IgD-negative memory B cell (primary cell): ENCODE measurements at regions not wholly inside any gene's neighbourhood (a gene's known extent, or its start where the extent isn't known, plus 50 kb on each side); places are given as distances from the start of the nearest gene placed in this dataset.

ENCODE experiments used
- H3K27ac Mint-ChIP-seq, 3 donors: one replicate each; pipeline ENCODE4 v1.8.0; 2020 to 2022; ENCODE audit warnings: mild to moderate bottlenecking in 3 of 3, mixed read lengths in 3 of 3, moderate library complexity in 1 of 3
- H3K27me3 Mint-ChIP-seq: one replicate; pipeline ENCODE4 v1.8.0; 2021; ENCODE audit warnings: mixed read lengths
- H3K36me3 Mint-ChIP-seq: one replicate; pipeline ENCODE4 v1.8.0; 2020; ENCODE audit warnings: mild to moderate bottlenecking, mixed read lengths
- H3K4me1 Mint-ChIP-seq, 3 donors: one replicate each; pipeline ENCODE4 v1.8.0; 2020 to 2022; ENCODE audit warnings: mixed read lengths in 3 of 3, mild to moderate bottlenecking in 1 of 3
- H3K4me3 Mint-ChIP-seq, 4 donors: one replicate each; pipeline ENCODE4 v1.8.0; 2020 to 2022; ENCODE audit warnings: mild to moderate bottlenecking in 4 of 4, mixed read lengths in 4 of 4, moderate library complexity in 3 of 4
- H3K9me3 Mint-ChIP-seq, 3 donors: one replicate each; pipeline ENCODE4 v1.8.0; 2020 to 2021; ENCODE audit warnings: mixed read lengths in 3 of 3, mild to moderate bottlenecking in 1 of 3

DNA sequence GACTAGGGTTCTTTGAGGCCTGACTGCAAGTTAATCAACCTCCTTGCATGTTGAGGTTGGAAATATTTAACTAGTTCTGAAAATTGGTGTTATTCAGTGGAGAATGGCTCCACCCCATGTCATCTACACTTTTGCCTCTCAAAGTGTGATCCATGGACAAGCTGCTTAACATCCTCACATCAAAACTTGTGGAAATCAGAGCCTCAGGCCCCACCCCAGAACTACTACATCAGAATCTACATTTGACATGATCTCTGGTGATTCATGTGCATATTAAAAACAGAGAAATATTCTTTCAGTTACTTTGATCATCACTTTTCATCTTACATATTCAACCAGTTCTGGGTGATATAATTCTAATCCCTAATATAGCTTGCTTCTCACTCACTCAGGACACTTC lies 632.9 kb downstream of the ARL4A start:
- Mint-ChIP-seq H3K4me3 (no peak overlapping the region), H3K4me1 (no peaks in the 10 kb centered on the region), H3K27me3 (no peaks in the 10 kb centered on the region), H3K9me3 (peaks cover 0 to 1% (median 0%) of the 10 kb centered on the region in 3 donors), H3K36me3 (no peaks in the 10 kb centered on the region), H3K27ac (no peak overlapping the region)

DNA sequence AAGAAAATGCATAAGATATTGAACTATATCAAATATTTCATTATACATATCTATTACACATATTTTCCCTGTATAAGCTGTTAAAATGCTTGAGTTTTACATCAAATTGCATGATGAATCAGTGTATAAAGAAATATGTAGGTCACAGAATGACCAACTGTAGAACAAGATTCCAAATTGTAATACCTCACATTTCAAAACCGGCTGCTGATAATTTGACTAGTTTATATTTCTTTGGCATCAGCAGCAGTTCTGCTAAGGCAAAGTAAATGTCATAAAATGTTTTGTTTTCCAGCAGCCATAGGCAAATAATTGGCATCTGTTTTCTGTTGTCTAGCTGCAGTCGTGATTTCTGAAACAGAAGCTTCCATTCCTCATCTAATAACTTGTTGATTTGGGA lies 633.9 kb downstream of the ARL4A start:
- Mint-ChIP-seq H3K27ac (no peak overlapping the region), H3K36me3 (no peaks in the 10 kb centered on the region)

DNA sequence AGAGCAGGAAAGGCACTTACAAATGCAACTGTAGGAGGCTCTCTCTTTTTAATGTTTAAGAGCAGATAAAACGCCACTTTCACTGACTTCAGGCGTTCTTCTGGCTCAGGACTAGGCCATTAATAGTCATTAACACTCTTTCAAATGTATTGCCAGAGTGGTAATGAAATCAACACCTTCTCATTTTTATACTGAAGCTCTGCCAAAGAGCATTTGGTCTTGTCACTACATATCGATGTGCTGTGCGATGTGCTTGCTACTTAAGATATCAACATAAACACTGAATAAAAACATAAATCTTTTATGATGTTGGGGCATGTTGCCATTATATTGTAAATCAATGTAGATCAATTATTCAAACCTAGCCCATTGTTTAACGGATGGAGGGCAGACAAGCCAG lies 634.7 kb downstream of the ARL4A start:
- peaks cover 0 to 10% (median 0%) of the 10 kb centered on the region in 3 donors for H3K9me3 Mint-ChIP-seq
- H3K4me3 Mint-ChIP-seq, result no peak overlapping the region
- no peaks in the 10 kb centered on the region for H3K27me3 Mint-ChIP-seq
- H3K4me1 Mint-ChIP-seq, result no peaks in the 10 kb centered on the region
- no peak overlapping the region for H3K27ac Mint-ChIP-seq
- no peaks in the 10 kb centered on the region for H3K36me3 Mint-ChIP-seq

More for the DNA sequence above, 633.9 kb downstream of the ARL4A start:
- Mint-ChIP-seq H3K9me3 (peaks cover 0 to 4% (median 0%) of the 10 kb centered on the region in 3 donors), H3K4me3 (no peak overlapping the region), H3K27me3 (no peaks in the 10 kb centered on the region), H3K4me1 (no peaks in the 10 kb centered on the region)

DNA sequence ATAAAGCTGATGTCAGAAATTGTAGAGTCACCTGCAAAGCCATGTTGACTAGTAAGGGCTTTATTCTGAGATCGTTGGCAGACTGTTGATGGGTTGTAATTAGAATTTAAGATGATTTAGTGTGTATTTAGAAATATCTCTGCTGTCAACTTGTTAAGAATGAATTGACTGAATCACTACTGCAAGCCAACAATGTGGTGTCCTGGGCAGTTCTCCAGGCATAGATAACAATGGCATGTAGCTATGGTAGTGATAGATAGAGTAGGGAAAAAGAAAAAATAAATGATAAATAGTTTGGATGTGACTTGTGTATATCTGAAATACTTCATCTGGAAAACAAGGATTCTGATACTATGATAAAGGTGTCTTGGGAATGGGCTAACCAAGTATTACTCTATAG lies 640.2 kb downstream of the ARL4A start:
- Mint-ChIP-seq H3K36me3 (no peaks in the 10 kb centered on the region), H3K27me3 (no peaks in the 10 kb centered on the region), H3K9me3 (peaks cover 0 to 10% (median 0%) of the 10 kb centered on the region in 3 donors), H3K4me3 (no peak overlapping the region), H3K27ac (no peak overlapping the region), H3K4me1 (no peaks in the 10 kb centered on the region)

DNA sequence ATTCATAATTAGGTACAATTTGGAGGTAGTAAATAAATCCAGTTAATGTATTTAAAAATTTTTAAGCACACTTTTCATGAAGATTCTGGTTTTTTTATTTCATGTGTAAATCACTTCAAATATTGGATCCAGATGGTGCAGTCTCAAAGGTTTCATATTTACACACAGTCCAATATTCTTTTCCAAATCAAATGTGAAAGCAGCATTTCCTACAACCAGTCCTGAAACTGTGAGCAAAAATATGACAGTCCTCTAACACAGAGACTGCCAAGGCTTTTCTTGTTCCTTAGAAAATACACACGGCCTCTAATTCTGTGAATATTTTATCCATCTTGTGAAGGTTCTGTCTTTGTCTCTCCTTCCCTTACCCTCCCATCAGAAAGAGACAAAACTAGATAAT lies 645.9 kb downstream of the ARL4A start:
- H3K27ac Mint-ChIP-seq, result no peak overlapping the region
- H3K36me3 Mint-ChIP-seq, result no peaks in the 10 kb centered on the region
- no peak overlapping the region for H3K4me3 Mint-ChIP-seq
- peaks cover 0 to 2% (median 0%) of the 10 kb centered on the region in 3 donors for H3K9me3 Mint-ChIP-seq
- no peaks in the 10 kb centered on the region for H3K4me1 Mint-ChIP-seq
- no peaks in the 10 kb centered on the region for H3K27me3 Mint-ChIP-seq

DNA sequence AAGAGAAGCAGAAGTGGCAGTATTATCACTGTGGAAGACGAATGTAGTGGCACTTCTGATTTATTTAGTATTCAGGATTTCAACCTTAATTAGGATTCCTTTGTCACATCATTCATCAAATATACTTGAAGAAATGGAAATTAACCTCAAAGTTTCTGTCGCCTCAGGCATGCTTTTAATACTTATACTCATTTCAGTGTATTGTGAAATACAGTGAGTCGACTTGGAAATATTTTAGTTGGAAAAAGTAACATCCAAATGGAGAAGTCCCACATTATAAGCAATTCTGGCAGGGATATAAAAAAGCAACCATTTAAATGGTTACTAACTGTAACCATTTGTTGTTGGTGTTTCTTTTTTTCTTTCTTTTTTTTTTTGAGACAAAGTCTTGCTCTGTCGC lies 648.8 kb downstream of the ARL4A start:
- H3K27me3 Mint-ChIP-seq, result no peaks in the 10 kb centered on the region
- no peak overlapping the region for H3K27ac Mint-ChIP-seq
- peaks cover 0 to 2% (median 0%) of the 10 kb centered on the region in 3 donors for H3K9me3 Mint-ChIP-seq
- H3K4me3 Mint-ChIP-seq, result no peak overlapping the region
- H3K4me1 Mint-ChIP-seq, result no peaks in the 10 kb centered on the region
- H3K36me3 Mint-ChIP-seq, result no peaks in the 10 kb centered on the region

DNA sequence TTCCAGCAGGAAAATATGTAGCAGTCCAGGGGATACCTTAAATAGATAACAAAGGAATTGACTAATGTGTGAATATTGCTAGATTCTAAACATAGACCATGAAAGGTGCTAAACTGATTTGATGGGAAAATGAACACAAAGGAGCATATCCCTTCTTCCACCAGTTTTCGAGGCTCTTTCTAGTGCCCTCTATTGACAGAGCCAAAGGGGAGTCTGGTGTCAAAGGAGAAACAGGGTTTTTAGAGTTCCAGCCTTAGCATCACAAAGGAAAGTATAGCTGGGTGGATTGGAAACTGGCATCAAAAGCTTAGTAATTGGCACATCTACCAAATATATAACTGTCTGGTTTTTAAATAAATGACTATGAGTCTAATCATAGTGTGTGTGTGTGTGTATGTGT lies 636.8 kb downstream of the ETV1 start:
- Mint-ChIP-seq H3K9me3 (peaks cover 0 to 1% (median 0%) of the 10 kb centered on the region in 3 donors), H3K4me1 (no peaks in the 10 kb centered on the region), H3K4me3 (no peak overlapping the region), H3K27me3 (no peaks in the 10 kb centered on the region), H3K36me3 (no peaks in the 10 kb centered on the region), H3K27ac (peak overlapping the region in 1 of 3 donors; percentile 53)

DNA sequence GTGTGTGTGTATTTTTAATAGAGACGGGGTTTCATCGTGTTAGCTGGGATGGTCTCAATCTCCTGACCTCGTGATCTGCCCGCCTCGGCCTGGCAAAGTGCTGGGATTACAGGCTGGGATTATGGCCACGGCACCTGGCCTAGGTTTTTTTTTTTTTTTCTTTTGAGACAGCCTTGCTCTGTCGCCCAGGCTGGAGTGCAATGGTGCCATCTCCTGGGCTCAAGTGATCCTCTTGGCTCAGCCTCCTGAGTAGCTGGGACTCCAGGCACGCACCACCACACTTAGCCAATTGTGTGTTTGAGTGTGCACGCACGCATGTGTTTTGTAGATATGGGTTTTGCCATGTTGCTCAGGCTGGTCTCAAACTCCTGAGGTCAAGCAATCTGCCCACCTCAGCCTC lies 629.8 kb downstream of the ETV1 start:
- no peaks in the 10 kb centered on the region for H3K27me3 Mint-ChIP-seq
- no peaks in the 10 kb centered on the region for H3K4me1 Mint-ChIP-seq
- no peak overlapping the region for H3K4me3 Mint-ChIP-seq
- H3K9me3 Mint-ChIP-seq, result no peaks in the 10 kb centered on the region
- H3K36me3 Mint-ChIP-seq, result no peaks in the 10 kb centered on the region
- H3K27ac Mint-ChIP-seq, result no peak overlapping the region

DNA sequence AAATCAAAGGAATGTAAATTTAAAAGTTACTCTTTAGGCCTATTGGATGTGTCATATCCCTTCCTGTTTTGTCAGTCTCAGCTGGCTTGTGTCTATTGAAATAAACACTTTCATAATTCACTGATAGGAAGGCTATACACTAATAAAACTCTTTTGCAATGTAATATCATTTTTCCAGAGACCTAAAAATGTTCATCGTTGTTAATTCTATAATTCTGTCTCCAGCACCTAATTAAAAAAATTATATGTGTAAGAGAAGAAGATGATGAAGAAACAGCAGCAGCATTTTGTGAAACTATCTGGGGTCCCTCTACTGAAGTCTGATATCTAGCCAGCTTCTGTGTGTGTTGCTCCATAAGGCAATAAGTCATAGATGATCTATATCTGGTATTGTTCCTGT lies 602.7 kb downstream of the ETV1 start:
- Mint-ChIP-seq H3K9me3 (peaks cover 0 to 3% (median 0%) of the 10 kb centered on the region in 3 donors), H3K4me1 (no peaks in the 10 kb centered on the region), H3K4me3 (no peak overlapping the region), H3K27me3 (no peaks in the 10 kb centered on the region), H3K36me3 (no peaks in the 10 kb centered on the region), H3K27ac (no peak overlapping the region)

DNA sequence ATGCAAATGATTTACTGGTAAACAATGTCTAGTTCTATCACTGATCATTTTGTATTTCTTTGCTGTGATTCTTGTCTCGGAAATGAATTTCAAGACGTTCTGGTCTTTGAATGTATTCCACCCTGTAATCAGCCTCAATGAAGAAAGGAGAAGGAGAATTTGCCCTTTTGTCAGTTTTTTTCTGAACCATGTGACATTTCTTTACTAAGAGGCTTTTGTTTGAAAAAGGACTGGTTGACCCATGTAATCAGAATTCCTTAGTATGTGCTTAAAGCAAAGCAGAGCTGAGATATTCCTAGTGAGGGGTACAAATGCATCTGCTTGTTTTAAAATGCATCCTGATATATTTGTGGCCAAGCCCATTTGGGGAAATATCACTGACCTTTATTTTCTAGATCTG lies 581.6 kb downstream of the ETV1 start:
- H3K4me3 Mint-ChIP-seq, result no peak overlapping the region
- no peaks in the 10 kb centered on the region for H3K27me3 Mint-ChIP-seq
- H3K4me1 Mint-ChIP-seq, result no peaks in the 10 kb centered on the region
- H3K36me3 Mint-ChIP-seq, result no peaks in the 10 kb centered on the region
- peaks cover 0 to 4% (median 0%) of the 10 kb centered on the region in 3 donors for H3K9me3 Mint-ChIP-seq
- H3K27ac Mint-ChIP-seq, result no peak overlapping the region

DNA sequence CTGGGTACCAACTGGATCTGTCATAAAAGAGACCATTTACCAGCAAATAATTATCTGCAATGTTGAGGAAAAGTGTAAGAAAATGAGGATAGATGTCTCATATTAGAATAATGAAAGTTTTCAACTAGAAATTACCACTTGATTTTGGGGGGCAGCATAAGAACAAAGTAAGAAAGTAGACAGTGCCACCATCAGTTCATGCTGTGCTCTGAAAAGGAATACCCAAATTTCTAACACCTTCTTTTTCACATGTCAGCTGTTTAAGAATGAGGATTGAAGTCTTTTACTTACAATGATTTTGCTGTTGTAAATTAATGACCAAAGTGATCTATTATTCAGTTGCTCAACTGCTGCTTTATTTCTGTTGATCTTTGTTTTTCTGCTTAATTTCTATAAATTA lies 578.3 kb downstream of the ETV1 start:
- Mint-ChIP-seq H3K4me1 (no peaks in the 10 kb centered on the region), H3K4me3 (no peak overlapping the region), H3K36me3 (no peaks in the 10 kb centered on the region), H3K9me3 (peaks cover 0 to 4% (median 0%) of the 10 kb centered on the region in 3 donors), H3K27me3 (no peaks in the 10 kb centered on the region), H3K27ac (no peak overlapping the region)

DNA sequence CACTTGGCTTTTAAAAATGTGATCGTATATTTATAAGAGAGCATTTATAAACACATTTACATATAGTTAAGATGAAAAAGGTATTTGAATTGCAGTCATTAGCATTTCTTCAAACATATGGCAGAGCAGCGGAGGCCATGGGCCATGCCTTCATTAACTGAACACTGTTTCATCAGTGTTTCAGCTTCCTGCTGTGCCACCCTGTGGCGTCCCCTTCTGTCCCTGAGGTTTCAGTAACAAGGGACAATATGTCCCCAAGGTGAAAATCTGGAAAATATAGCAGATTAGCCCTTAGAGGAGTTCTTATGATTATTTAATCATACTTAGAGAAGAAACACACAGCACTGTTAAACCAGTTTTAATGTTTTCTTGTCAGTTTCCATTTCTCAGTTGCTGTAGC lies 577.8 kb downstream of the ETV1 start:
- Mint-ChIP-seq H3K27me3 (no peaks in the 10 kb centered on the region), H3K36me3 (no peaks in the 10 kb centered on the region), H3K27ac (no peak overlapping the region), H3K4me3 (no peak overlapping the region), H3K4me1 (no peaks in the 10 kb centered on the region), H3K9me3 (peaks cover 0 to 4% (median 0%) of the 10 kb centered on the region in 3 donors)

DNA sequence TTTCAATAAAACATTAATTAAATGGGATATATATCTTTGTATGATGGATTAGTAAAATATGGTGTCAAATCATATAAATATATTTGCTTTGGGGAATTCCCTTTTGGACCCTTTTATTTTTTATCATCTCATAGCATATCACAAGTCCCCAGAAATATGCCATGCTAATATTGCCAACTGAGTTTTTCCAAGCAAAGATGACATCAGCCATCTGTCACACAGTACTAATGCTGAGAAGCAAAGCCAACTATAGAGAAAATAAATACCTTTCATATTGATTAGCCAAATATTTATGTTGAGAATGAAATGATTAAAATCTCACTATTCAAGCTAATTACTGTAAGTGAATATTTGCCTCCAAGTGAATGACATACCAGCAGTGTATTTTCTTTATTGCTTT lies 575.3 kb downstream of the ETV1 start:
- H3K27ac Mint-ChIP-seq, result no peak overlapping the region

DNA sequence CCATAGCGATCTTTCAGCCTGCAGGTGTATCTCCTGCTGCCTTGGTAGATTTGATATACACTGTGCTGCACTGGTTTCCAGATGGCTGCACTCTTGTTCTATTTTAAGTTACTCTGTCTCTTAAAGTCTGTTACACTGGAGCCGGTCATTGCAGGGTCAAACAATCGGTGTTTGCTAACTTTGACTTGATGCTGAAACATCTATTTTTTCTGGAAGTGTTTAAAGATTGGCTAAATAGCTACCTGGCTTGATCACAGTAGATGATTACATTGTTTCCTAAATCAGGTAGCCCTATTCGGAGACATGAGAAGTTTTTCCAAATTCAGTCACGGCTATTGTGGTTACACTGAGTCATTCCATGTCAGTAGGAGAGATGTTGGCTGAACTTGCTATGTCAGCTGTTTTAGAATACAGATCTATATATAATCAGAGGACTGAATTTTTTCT lies 574.8 kb downstream of the ETV1 start:
- H3K4me3 Mint-ChIP-seq, result no peak overlapping the region
- no peaks in the 10 kb centered on the region for H3K36me3 Mint-ChIP-seq
- H3K27ac Mint-ChIP-seq, result no peak overlapping the region
- no peaks in the 10 kb centered on the region for H3K9me3 Mint-ChIP-seq
- H3K27me3 Mint-ChIP-seq, result no peaks in the 10 kb centered on the region
- no peaks in the 10 kb centered on the region for H3K4me1 Mint-ChIP-seq

More for the DNA sequence above, 575.3 kb downstream of the ETV1 start:
- Mint-ChIP-seq H3K36me3 (no peaks in the 10 kb centered on the region), H3K9me3 (no peaks in the 10 kb centered on the region), H3K4me1 (no peaks in the 10 kb centered on the region), H3K27me3 (no peaks in the 10 kb centered on the region), H3K4me3 (no peak overlapping the region)

DNA sequence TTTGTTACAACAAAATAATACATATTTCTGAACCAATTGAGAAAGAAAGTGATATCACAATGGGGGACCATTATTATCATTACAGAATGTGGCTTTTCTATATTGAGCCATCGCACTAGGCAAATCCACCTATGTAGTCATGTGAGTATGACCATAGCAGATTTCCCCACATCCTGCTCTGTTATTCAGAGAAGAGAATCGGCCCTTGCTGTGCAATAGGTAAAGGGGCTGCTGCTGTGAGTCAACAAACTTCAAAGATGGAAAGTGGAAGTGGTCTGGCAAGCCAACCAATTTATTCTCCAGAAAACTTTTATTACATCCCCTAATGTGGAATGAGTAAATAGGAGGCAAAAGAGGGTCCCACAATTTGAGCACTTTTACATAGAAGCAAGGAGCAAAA lies 573.4 kb downstream of the ETV1 start:
- no peaks in the 10 kb centered on the region for H3K4me1 Mint-ChIP-seq
- no peaks in the 10 kb centered on the region for H3K36me3 Mint-ChIP-seq
- no peak overlapping the region for H3K4me3 Mint-ChIP-seq
- no peaks in the 10 kb centered on the region for H3K27me3 Mint-ChIP-seq
- no peaks in the 10 kb centered on the region for H3K9me3 Mint-ChIP-seq
- H3K27ac Mint-ChIP-seq, result no peak overlapping the region

DNA sequence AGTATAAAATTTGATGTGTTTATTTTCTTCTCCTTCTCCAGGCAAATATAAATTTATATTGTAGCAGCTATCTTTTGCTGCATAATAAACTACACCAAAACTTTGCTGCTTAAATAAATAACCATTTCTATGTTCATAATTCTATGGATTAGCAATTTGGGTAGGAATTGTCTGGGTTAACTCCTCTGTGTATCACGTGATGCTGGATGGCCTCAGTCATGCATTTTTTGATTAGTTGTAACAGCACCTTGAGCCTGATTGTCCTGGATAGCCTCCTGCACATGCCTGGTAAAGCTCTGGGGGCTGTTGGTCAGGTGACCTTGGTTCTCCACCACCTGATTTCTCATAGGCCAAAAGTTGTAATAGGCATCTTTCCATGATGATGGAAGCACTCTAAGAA lies 572.9 kb downstream of the ETV1 start:
- Mint-ChIP-seq H3K27me3 (no peaks in the 10 kb centered on the region), H3K4me3 (peak overlapping the region in 1 of 4 donors; percentile 17), H3K36me3 (no peaks in the 10 kb centered on the region), H3K4me1 (no peaks in the 10 kb centered on the region), H3K9me3 (peaks cover 0 to 2% (median 0%) of the 10 kb centered on the region in 3 donors), H3K27ac (no peak overlapping the region)

DNA sequence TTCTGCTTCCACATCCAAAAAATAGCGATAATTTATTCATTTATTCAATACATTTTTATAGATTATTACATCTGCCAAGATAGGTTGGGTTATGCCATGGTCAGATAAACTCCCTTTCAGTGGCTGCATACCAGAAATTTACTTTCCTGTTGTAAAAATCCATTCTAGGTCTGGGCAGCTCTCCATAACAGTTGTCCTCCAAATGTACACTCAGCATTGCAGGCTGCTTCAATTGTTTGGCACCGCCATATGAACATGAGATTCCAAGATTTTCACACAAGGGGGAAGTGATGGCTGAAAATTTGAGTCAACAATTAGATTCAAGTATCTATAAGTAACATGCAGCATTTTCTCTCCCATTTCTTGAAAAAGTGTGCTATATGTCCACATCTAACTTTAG lies 568.7 kb downstream of the ETV1 start:
- Mint-ChIP-seq H3K4me1 (no peaks in the 10 kb centered on the region), H3K27ac (no peak overlapping the region), H3K4me3 (no peak overlapping the region), H3K27me3 (no peaks in the 10 kb centered on the region), H3K36me3 (no peaks in the 10 kb centered on the region), H3K9me3 (peaks cover 0 to 7% (median 3%) of the 10 kb centered on the region in 3 donors)
